Left ventricle myocardium inferior (tissue), 1 donor: ENCODE measurements at regions not wholly inside any gene's neighbourhood (a gene's known extent, or its start where the extent isn't known, plus 50 kb on each side); places are given as distances from the start of the nearest gene placed in this dataset.

ENCODE experiments used
- DNase-seq: peaks from one replicate; pipeline ENCODE4 v3.0.0-alpha.2; 2020
- H3K27ac ChIP-seq: fragments of 200-600 bp; replicated peaks from 2 replicates; pipeline ENCODE4 v1.8.0; 2021
- H3K27me3 ChIP-seq: fragments of 200-600 bp; 2 replicates; pipeline ENCODE4 v1.8.0; 2021; ENCODE audit warnings: low read depth
- H3K36me3 ChIP-seq: fragments of 200-600 bp; 2 replicates; pipeline ENCODE4 v1.8.0; 2021
- H3K4me1 ChIP-seq: fragments of 200-600 bp; 2 replicates; pipeline ENCODE4 v1.8.0; 2021
- H3K4me3 ChIP-seq: fragments of 200-600 bp; 2 replicates; pipeline ENCODE4 v1.8.0; 2021; ENCODE audit warnings: mild to moderate bottlenecking, moderate library complexity
- H3K9me3 ChIP-seq: fragments of 200-600 bp; replicated peaks from 2 replicates; pipeline ENCODE4 v1.8.0; 2021
- intact Hi-C: fragments of 100-400 bp; cut with micrococcal nuclease; formaldehyde crosslinking; loops from one replicate; pipeline ENCODE4 v1.11.0; 2022
- TF ChIP-seq, protein P1 (sequence below): fragments of 200-600 bp; IDR thresholded peaks from 2 replicates; pipeline ENCODE4 v1.8.0; 2021; ENCODE audit warnings: antibody characterized with exemption, mild to moderate bottlenecking, borderline replicate concordance
- donor health status: DM: no; HTN: yes; CAD: no; lungs with severe emphysema.

DNA sequence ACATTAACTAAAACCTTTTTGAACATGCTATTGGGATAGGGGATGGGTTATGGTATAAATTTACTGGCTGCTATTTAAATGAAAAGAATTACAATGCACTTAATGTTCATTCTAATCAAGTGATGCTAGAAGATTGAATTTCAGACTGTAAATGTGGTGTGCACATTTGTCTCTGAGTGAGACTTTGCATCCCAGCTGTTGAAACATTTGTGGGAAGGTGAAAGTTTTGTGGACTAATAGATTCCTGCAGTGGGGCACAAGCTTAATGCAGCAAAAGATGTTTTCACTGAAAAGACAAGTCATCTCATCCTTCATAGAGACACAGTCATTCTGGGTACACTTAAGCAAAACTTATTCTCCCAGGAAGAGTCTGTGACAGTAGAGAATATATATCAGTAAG, 323.6 kb downstream of the NFIB start:
- Histone ChIP-seq H3K4me1 (no peaks in the 10 kb centered on the region), H3K9me3 (no peaks in the 10 kb centered on the region), H3K27me3 (no peaks in the 10 kb centered on the region), H3K27ac (no peak overlapping the region), H3K36me3 (no peaks in the 10 kb centered on the region), H3K4me3 (no peak overlapping the region)
- TF ChIP-seq, protein P1, sequence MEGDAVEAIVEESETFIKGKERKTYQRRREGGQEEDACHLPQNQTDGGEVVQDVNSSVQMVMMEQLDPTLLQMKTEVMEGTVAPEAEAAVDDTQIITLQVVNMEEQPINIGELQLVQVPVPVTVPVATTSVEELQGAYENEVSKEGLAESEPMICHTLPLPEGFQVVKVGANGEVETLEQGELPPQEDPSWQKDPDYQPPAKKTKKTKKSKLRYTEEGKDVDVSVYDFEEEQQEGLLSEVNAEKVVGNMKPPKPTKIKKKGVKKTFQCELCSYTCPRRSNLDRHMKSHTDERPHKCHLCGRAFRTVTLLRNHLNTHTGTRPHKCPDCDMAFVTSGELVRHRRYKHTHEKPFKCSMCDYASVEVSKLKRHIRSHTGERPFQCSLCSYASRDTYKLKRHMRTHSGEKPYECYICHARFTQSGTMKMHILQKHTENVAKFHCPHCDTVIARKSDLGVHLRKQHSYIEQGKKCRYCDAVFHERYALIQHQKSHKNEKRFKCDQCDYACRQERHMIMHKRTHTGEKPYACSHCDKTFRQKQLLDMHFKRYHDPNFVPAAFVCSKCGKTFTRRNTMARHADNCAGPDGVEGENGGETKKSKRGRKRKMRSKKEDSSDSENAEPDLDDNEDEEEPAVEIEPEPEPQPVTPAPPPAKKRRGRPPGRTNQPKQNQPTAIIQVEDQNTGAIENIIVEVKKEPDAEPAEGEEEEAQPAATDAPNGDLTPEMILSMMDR, result no peak
- DNase-seq, result no peak
- intact Hi-C loops, result no loop called here

DNA sequence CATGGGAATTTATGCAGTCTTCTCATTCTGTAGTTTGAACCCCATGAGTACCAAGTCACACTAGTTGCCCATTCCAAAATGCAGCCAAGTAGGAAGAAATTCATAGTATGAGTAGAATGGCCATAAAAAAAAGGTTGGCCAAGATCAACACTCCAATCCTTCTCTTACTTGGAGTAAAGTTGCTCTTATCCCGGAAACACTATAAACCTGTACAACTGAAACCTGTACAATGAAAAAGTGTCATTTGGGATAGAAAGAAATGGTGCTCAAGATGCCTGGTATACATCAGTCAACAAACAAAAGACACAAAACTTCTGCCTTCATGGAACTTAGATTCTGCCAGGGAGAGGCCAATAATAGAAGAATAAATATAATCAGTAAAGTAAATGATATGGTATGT, 325.0 kb downstream of the NFIB start:
- no peaks in the 10 kb centered on the region for H3K36me3 ChIP-seq
- H3K4me1 ChIP-seq, result no peaks in the 10 kb centered on the region
- no peak overlapping the region for H3K27ac ChIP-seq
- no peak for DNase-seq
- no peaks in the 10 kb centered on the region for H3K9me3 ChIP-seq
- H3K4me3 ChIP-seq, result no peak overlapping the region
- TF ChIP-seq, protein P1, result no peak
- H3K27me3 ChIP-seq, result no peaks in the 10 kb centered on the region
- intact Hi-C loops, result no loop called here

DNA sequence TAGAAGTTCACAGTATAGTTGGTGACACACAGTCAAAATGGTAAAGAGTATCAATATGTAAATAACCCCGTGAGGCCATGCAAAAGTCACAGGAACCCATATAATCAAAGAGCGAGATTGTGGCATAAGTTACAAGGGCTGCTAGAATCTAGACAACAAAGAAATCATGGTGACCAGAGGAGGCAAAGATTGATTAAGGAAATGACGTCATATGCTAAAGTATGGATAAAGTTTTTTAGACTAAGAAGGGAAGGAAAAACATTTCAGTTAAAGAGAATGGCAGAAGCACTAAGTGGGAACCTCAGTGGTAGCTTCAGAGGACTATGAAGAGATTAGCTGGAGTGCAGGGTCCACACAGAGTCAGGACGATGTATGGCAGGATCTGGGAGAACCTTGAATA, 330.3 kb downstream of the NFIB start:
- H3K36me3 ChIP-seq, result no peaks in the 10 kb centered on the region
- no peaks in the 10 kb centered on the region for H3K9me3 ChIP-seq
- TF ChIP-seq, protein P1, result no peak
- H3K4me1 ChIP-seq, result no peaks in the 10 kb centered on the region
- H3K4me3 ChIP-seq, result no peak overlapping the region
- H3K27me3 ChIP-seq, result no peaks in the 10 kb centered on the region
- intact Hi-C loops, result no loop called here
- DNase-seq, result no peak
- no peak overlapping the region for H3K27ac ChIP-seq

DNA sequence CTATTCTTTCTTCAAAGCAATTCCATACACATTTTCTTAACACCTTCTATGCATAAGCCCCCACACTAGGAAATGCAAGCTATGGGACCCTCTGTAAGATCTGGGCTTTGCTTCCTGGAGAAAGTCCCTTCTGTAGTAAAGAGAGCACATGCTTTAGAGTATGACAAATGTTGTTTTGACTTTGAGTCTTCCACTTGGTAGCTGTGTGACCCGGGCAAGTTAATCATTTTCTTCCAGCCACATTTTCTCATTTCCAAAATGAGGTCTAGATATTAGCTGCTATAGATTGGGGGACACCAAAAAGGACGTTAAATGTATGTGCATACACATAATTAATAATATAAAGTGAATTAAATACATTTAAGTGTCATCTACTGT, 334.0 kb downstream of the NFIB start:
- no peaks in the 10 kb centered on the region for H3K36me3 ChIP-seq
- H3K4me3 ChIP-seq, result no peak overlapping the region
- H3K9me3 ChIP-seq, result no peaks in the 10 kb centered on the region
- DNase-seq, result no peak
- no peak overlapping the region for H3K27ac ChIP-seq
- no peaks in the 10 kb centered on the region for H3K4me1 ChIP-seq
- intact Hi-C loops, result no loop called here
- TF ChIP-seq, protein P1, result no peak
- no peaks in the 10 kb centered on the region for H3K27me3 ChIP-seq

- TF ChIP-seq, protein P1, result no peak
- intact Hi-C loops, result no loop called here
- Histone ChIP-seq H3K4me1 (peaks cover 19% of the 10 kb centered on the region), H3K9me3 (no peaks in the 10 kb centered on the region), H3K27ac (peak overlapping the region; percentile 25), H3K4me3 (no peak overlapping the region), H3K27me3 (no peaks in the 10 kb centered on the region), H3K36me3 (no peaks in the 10 kb centered on the region)
- no peak for DNase-seq
Observed at GRCh38 chr9:13975611-13976290, 338.2 kb downstream of the NFIB start.
